ENCODE measurements at regions not wholly inside any gene's neighbourhood (a gene's known extent, or its start where the extent isn't known, plus 50 kb on each side); places are given as distances from the start of the nearest gene placed in this dataset.
A peak's percentile ranks its signal among the peaks of the same experiment; 100 is the strongest.

GRCh38 chr6:92849636-92850035 lies 569.7 kb downstream of the EPHA7 start:
- Histone ChIP-seq H3K4me1 (ENCODE audit: control insufficient read depth, insufficient read depth, low read length) (peaks cover 22% of the 10 kb centered on the region), H3K36me3 (ENCODE audit: control insufficient read depth, insufficient read depth, low read length) (no peaks in the 10 kb centered on the region), H3K9me3 (ENCODE audit: control insufficient read depth, insufficient read depth, low read length) (no peaks in the 10 kb centered on the region), H3K4me3 (ENCODE audit: low read depth, low read length) (no peak overlapping the region), H3K27me3 (ENCODE audit: control insufficient read depth, insufficient read depth, low read length) (peaks cover 56% of the 10 kb centered on the region), H3K9ac (ENCODE audit: low read depth, low read length) (no peak overlapping the region)

- Histone ChIP-seq H3K9ac (ENCODE audit: low read depth, low read length) (no peak overlapping the region), H3K9me3 (ENCODE audit: control insufficient read depth, insufficient read depth, low read length) (no peaks in the 10 kb centered on the region), H3K36me3 (ENCODE audit: control insufficient read depth, insufficient read depth, low read length) (no peaks in the 10 kb centered on the region), H3K27me3 (ENCODE audit: control insufficient read depth, insufficient read depth, low read length) (peaks cover 56% of the 10 kb centered on the region), H3K4me3 (ENCODE audit: low read depth, low read length) (no peak overlapping the region), H3K4me1 (ENCODE audit: control insufficient read depth, insufficient read depth, low read length) (peaks cover 22% of the 10 kb centered on the region)
Observed at GRCh38 chr6:92848901-92849300, 570.5 kb downstream of the EPHA7 start.

- Histone ChIP-seq H3K9me3 (ENCODE audit: control insufficient read depth, insufficient read depth, low read length) (no peaks in the 10 kb centered on the region), H3K4me1 (ENCODE audit: control insufficient read depth, insufficient read depth, low read length) (peaks cover 22% of the 10 kb centered on the region), H3K4me3 (ENCODE audit: low read depth, low read length) (no peak overlapping the region), H3K27me3 (ENCODE audit: control insufficient read depth, insufficient read depth, low read length) (peaks cover 56% of the 10 kb centered on the region), H3K36me3 (ENCODE audit: control insufficient read depth, insufficient read depth, low read length) (no peaks in the 10 kb centered on the region), H3K9ac (ENCODE audit: low read depth, low read length) (no peak overlapping the region)
Observed at GRCh38 chr6:92848459-92848858, 570.9 kb downstream of the EPHA7 start.

- H3K27me3 ChIP-seq (ENCODE audit: control insufficient read depth, insufficient read depth, low read length) = peaks cover 53% of the 10 kb centered on the region
- H3K9me3 ChIP-seq (ENCODE audit: control insufficient read depth, insufficient read depth, low read length) = no peaks in the 10 kb centered on the region
- no peaks in the 10 kb centered on the region for H3K36me3 ChIP-seq (ENCODE audit: control insufficient read depth, insufficient read depth, low read length)
- H3K4me1 ChIP-seq (ENCODE audit: control insufficient read depth, insufficient read depth, low read length) = peaks cover 22% of the 10 kb centered on the region
- H3K4me3 ChIP-seq (ENCODE audit: low read depth, low read length) = peak overlapping the region; percentile 5
- H3K9ac ChIP-seq (ENCODE audit: low read depth, low read length) = no peak overlapping the region
Observed at GRCh38 chr6:92847988-92848387, 571.4 kb downstream of the EPHA7 start.

- H3K9ac ChIP-seq (ENCODE audit: low read depth, low read length) = no peak overlapping the region
- no peaks in the 10 kb centered on the region for H3K9me3 ChIP-seq (ENCODE audit: control insufficient read depth, insufficient read depth, low read length)
- no peaks in the 10 kb centered on the region for H3K4me1 ChIP-seq (ENCODE audit: control insufficient read depth, insufficient read depth, low read length)
- peaks cover 4% of the 10 kb centered on the region for H3K27me3 ChIP-seq (ENCODE audit: control insufficient read depth, insufficient read depth, low read length)
- H3K36me3 ChIP-seq (ENCODE audit: control insufficient read depth, insufficient read depth, low read length) = no peaks in the 10 kb centered on the region
- H3K4me3 ChIP-seq (ENCODE audit: low read depth, low read length) = no peak overlapping the region
Observed at GRCh38 chr6:92840246-92840930, 579.0 kb downstream of the EPHA7 start.

GRCh38 chr6:92828788-92829187 lies 590.6 kb downstream of the EPHA7 start:
- H3K9ac ChIP-seq (ENCODE audit: low read depth, low read length) = no peak overlapping the region

GRCh38 chr6:92827104-92827503 lies 592.3 kb downstream of the EPHA7 start:
- no peak overlapping the region for H3K4me3 ChIP-seq (ENCODE audit: low read depth, low read length)
- H3K9me3 ChIP-seq (ENCODE audit: control insufficient read depth, insufficient read depth, low read length) = no peaks in the 10 kb centered on the region
- no peak overlapping the region for H3K9ac ChIP-seq (ENCODE audit: low read depth, low read length)
- no peaks in the 10 kb centered on the region for H3K36me3 ChIP-seq (ENCODE audit: control insufficient read depth, insufficient read depth, low read length)
- peaks cover 6% of the 10 kb centered on the region for H3K4me1 ChIP-seq (ENCODE audit: control insufficient read depth, insufficient read depth, low read length)
- no peaks in the 10 kb centered on the region for H3K27me3 ChIP-seq (ENCODE audit: control insufficient read depth, insufficient read depth, low read length)

More at GRCh38 chr6:92828788-92829187, 590.6 kb downstream of the EPHA7 start:
- Histone ChIP-seq H3K4me1 (ENCODE audit: control insufficient read depth, insufficient read depth, low read length) (peaks cover 6% of the 10 kb centered on the region), H3K9me3 (ENCODE audit: control insufficient read depth, insufficient read depth, low read length) (no peaks in the 10 kb centered on the region), H3K4me3 (ENCODE audit: low read depth, low read length) (no peak overlapping the region), H3K27me3 (ENCODE audit: control insufficient read depth, insufficient read depth, low read length) (no peaks in the 10 kb centered on the region), H3K36me3 (ENCODE audit: control insufficient read depth, insufficient read depth, low read length) (no peaks in the 10 kb centered on the region)

GRCh38 chr6:92826633-92827032 lies 592.7 kb downstream of the EPHA7 start:
- no peaks in the 10 kb centered on the region for H3K9me3 ChIP-seq (ENCODE audit: control insufficient read depth, insufficient read depth, low read length)
- H3K4me3 ChIP-seq (ENCODE audit: low read depth, low read length) = no peak overlapping the region
- H3K4me1 ChIP-seq (ENCODE audit: control insufficient read depth, insufficient read depth, low read length) = peaks cover 6% of the 10 kb centered on the region
- H3K27me3 ChIP-seq (ENCODE audit: control insufficient read depth, insufficient read depth, low read length) = no peaks in the 10 kb centered on the region
- no peaks in the 10 kb centered on the region for H3K36me3 ChIP-seq (ENCODE audit: control insufficient read depth, insufficient read depth, low read length)
- H3K9ac ChIP-seq (ENCODE audit: low read depth, low read length) = no peak overlapping the region

- Histone ChIP-seq H3K27me3 (ENCODE audit: control insufficient read depth, insufficient read depth, low read length) (no peaks in the 10 kb centered on the region), H3K36me3 (ENCODE audit: control insufficient read depth, insufficient read depth, low read length) (no peaks in the 10 kb centered on the region)
Observed at GRCh38 chr6:92822222-92822621, 597.1 kb downstream of the EPHA7 start.

GRCh38 chr6:92820601-92821000 lies 598.8 kb downstream of the EPHA7 start:
- Histone ChIP-seq H3K9me3 (ENCODE audit: control insufficient read depth, insufficient read depth, low read length) (no peaks in the 10 kb centered on the region), H3K36me3 (ENCODE audit: control insufficient read depth, insufficient read depth, low read length) (no peaks in the 10 kb centered on the region), H3K4me1 (ENCODE audit: control insufficient read depth, insufficient read depth, low read length) (no peaks in the 10 kb centered on the region), H3K27me3 (ENCODE audit: control insufficient read depth, insufficient read depth, low read length) (no peaks in the 10 kb centered on the region), H3K9ac (ENCODE audit: low read depth, low read length) (no peak overlapping the region), H3K4me3 (ENCODE audit: low read depth, low read length) (no peak overlapping the region)

More at GRCh38 chr6:92822222-92822621, 597.1 kb downstream of the EPHA7 start:
- Histone ChIP-seq H3K9ac (ENCODE audit: low read depth, low read length) (no peak overlapping the region), H3K4me1 (ENCODE audit: control insufficient read depth, insufficient read depth, low read length) (peaks cover 6% of the 10 kb centered on the region), H3K9me3 (ENCODE audit: control insufficient read depth, insufficient read depth, low read length) (no peaks in the 10 kb centered on the region), H3K4me3 (ENCODE audit: low read depth, low read length) (no peak overlapping the region)

GRCh38 chr6:92810913-92811312 lies 608.4 kb downstream of the EPHA7 start:
- no peaks in the 10 kb centered on the region for H3K9me3 ChIP-seq (ENCODE audit: control insufficient read depth, insufficient read depth, low read length)
- H3K27me3 ChIP-seq (ENCODE audit: control insufficient read depth, insufficient read depth, low read length) = no peaks in the 10 kb centered on the region
- no peaks in the 10 kb centered on the region for H3K36me3 ChIP-seq (ENCODE audit: control insufficient read depth, insufficient read depth, low read length)
- no peak overlapping the region for H3K4me3 ChIP-seq (ENCODE audit: low read depth, low read length)
- H3K4me1 ChIP-seq (ENCODE audit: control insufficient read depth, insufficient read depth, low read length) = no peaks in the 10 kb centered on the region
- no peak overlapping the region for H3K9ac ChIP-seq (ENCODE audit: low read depth, low read length)

- H3K4me1 ChIP-seq (ENCODE audit: control insufficient read depth, insufficient read depth, low read length) = no peaks in the 10 kb centered on the region
- H3K27me3 ChIP-seq (ENCODE audit: control insufficient read depth, insufficient read depth, low read length) = no peaks in the 10 kb centered on the region
- no peak overlapping the region for H3K9ac ChIP-seq (ENCODE audit: low read depth, low read length)
- no peak overlapping the region for H3K4me3 ChIP-seq (ENCODE audit: low read depth, low read length)
- H3K9me3 ChIP-seq (ENCODE audit: control insufficient read depth, insufficient read depth, low read length) = no peaks in the 10 kb centered on the region
- H3K36me3 ChIP-seq (ENCODE audit: control insufficient read depth, insufficient read depth, low read length) = no peaks in the 10 kb centered on the region
Observed at GRCh38 chr6:92806254-92806653, 613.1 kb downstream of the EPHA7 start.
